AG04449 (cell line): ENCODE measurements at regions not wholly inside any gene's neighbourhood (a gene's known extent, or its start where the extent isn't known, plus 50 kb on each side); places are given as distances from the start of the nearest gene placed in this dataset.
"Not testable (repeated sequence)": the region's sequence is repeated elsewhere in the genome, so short reads cannot be mapped to it uniquely, and the experiment has no call there.

Experiments
- CTCF ChIA-PET: fragments of 350-600 bp; formaldehyde crosslinking; extraction: SDS; loops from one replicate; lab custom pipeline; 2021; ENCODE audit warnings: antibody characterized with exemption; lab: Yijun Ruan, JAX
- POLR2A ChIA-PET: fragments of 400-600, 350-600 bp; formaldehyde crosslinking; extraction: SDS; loops from one replicate; lab custom pipeline; 2020; ENCODE audit warnings: antibody characterized with exemption, inconsistent platforms; lab: Yijun Ruan, JAX
- DNase-seq: peaks from one replicate; pipeline ENCODE4 v3.0.0-alpha.2; 2010; ENCODE audit warnings: low read depth, low spot score
- H3K4me3 ChIP-seq: 2 replicates; pipeline ENCODE4 v1.5.1; 2011; ENCODE audit warnings: low read depth, mild to moderate bottlenecking, control low read depth, low read length
- CTCF ChIP-seq: IDR thresholded peaks from one replicate; pipeline ENCODE4 v1.5.1; 2011; ENCODE audit warnings: mild to moderate bottlenecking, moderate library complexity, low read length, control low read depth, inconsistent platforms; ENCODE audit not compliant: insufficient read depth; ENCODE audit errors: missing control alignments

- DNase-seq = no peak
- ChIA-PET CTCF (no interaction called here), POLR2A (no interaction called here)
- no peak for TF ChIP-seq CTCF
- H3K4me3 ChIP-seq = no peak overlapping the region
Measured at GRCh38 chrX:117400839-117401238, 715.8 kb downstream of the KLHL13 start.

DNA sequence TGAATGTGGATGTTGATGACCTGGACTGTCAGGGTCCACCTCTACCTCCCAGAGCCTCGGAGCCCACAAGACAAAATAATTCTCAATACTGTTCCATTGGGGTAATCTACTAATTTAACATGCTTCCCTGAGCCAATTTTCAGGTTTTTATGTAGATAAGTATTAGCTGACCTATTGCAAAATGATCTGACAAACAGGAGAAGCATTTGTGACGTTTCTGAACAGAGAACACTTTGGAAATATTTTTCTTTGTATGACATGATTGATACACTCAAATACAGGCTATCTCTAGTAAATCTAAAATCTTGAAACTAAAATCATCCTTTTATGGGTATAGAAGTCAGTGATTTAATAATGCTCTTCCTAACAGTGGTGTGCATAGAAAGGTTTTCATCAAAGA lies 716.6 kb downstream of the KLHL13 start:
- no peak overlapping the region for H3K4me3 ChIP-seq
- ChIA-PET CTCF (no interaction called here), POLR2A (no interaction called here)
- no peak for TF ChIP-seq CTCF
- no peak for DNase-seq

DNA sequence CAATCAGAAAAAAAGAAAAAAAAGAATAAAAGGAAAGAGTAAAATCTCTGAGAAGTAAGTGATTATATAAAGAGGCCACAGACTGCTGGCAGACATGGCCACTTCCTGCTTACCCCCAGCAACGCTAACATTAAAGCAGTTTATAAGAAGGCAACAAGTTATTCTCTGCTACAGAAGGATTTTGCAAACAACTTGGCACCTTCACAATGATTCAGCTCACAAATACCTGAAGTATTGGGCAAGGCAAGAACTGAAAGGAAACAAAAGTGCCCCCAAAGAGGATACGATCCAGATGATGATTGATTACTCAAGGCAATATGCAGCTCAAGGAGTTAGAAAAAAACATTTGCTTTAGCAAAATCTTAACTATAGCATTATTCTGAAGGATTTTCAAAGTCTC lies 718.8 kb downstream of the KLHL13 start:
- POLR2A ChIA-PET = no interaction called here
- H3K4me3 ChIP-seq = no peak overlapping the region
- CTCF ChIA-PET = no interaction called here

DNA sequence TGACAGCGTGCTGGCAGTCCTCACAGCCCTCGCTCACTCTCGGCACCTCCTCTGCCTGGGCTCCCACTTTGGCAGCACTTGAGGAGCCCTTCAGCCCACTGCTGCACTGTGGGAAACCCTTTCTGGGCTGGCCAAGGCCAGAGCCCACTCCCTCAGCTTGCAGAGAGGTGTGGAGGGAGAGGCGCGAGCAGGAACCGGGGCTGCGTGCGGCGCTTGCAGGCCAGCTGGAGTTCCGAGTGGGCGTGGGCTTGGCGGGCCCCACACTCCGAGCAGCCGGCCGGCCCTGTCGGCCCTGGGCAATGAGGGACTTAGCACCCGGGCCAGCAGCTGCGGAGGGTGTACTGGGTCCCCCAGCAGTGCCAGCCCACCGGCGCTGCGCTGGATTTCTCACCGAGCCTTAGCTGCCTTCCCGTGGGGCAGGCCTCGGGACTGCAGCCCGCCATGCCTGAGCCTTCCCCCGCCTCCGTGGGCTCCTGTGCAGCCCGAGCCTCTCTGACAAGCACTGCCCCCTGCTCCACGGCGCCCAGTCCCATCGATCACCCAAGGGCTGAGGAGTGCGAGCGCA lies 722.0 kb downstream of the KLHL13 start:
- DNase-seq, CTCF ChIA-PET, H3K4me3 ChIP-seq, POLR2A ChIA-PET: not testable (repeated sequence)

More for the DNA sequence above, 718.8 kb downstream of the KLHL13 start:
- no peak for DNase-seq
- TF ChIP-seq CTCF = no peak

GRCh38 chrX:117392360-117392759 lies 724.2 kb downstream of the KLHL13 start:
- POLR2A ChIA-PET = not testable (repeated sequence)

DNA sequence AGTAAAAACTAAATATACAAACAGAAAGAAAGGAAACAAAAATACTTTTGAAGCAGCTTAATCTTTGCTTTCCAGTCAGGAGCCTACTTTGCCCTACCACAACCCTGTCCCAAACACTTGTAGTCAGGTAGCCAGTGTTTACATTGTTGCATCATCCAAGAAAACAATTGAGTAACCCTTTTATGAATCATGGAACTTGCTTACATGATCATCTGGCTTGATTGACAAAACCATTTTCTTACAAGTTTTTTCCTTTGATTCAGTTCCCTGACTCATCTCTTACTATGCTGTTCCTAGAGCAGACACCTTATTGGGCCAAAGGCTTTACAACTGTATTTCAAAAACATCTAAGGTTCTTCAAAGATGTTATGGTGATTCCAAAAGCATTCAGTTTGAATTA lies 740.1 kb downstream of the KLHL13 start:
- POLR2A ChIA-PET = no interaction called here
- no peak for TF ChIP-seq CTCF
- no peak overlapping the region for H3K4me3 ChIP-seq
- no peak for DNase-seq
- CTCF ChIA-PET = no interaction called here

More at GRCh38 chrX:117392360-117392759, 724.2 kb downstream of the KLHL13 start:
- H3K4me3 ChIP-seq, DNase-seq, CTCF ChIA-PET: not testable (repeated sequence)

DNA sequence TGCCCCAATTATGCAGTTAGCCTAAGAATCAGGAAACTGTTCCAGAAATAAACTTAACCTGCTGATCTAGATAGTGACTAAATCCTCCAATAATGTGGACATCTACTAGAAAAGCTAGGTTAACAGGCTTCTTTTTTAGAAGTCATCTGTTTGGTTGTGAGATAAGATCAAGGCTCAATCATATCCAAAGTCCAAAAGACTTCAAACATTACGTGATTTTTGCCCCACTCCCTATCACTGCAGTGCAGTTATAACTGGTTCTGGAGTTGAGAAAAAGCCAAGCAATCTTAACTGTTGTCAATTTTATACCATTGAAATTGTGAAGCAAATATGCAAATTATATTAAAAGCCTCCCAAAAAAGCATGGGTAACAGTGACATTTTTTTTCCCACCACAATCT lies 781.4 kb downstream of the KLHL13 start:
- H3K4me3 ChIP-seq = no peak overlapping the region
- no peak for DNase-seq
- no peak for TF ChIP-seq CTCF
- ChIA-PET CTCF (no interaction called here), POLR2A (no interaction called here)

- TF ChIP-seq CTCF = no peak
- ChIA-PET POLR2A (no interaction called here), CTCF (no interaction called here)
- H3K4me3 ChIP-seq = no peak overlapping the region
- DNase-seq = no peak
Measured at GRCh38 chrX:117327373-117327772, 789.2 kb downstream of the KLHL13 start.
